Activated naive CD4-positive, alpha-beta T cell treated with anti-CD3 and anti-CD28 coated beads, Interleukin-2, amount 50 U/mL, for 24 hours (primary cell): ENCODE measurements at regions not wholly inside any gene's neighbourhood (a gene's known extent, or its start where the extent isn't known, plus 50 kb on each side); places are given as distances from the start of the nearest gene placed in this dataset.
"Not testable (repeated sequence)": the region's sequence is repeated elsewhere in the genome, so short reads cannot be mapped to it uniquely, and the experiment has no call there.

Experiments
- H3K27ac Mint-ChIP-seq: one replicate; pipeline ENCODE4 v1.8.0; 2021; ENCODE audit warnings: mild to moderate bottlenecking, mixed read lengths
- H3K27me3 Mint-ChIP-seq: one replicate; pipeline ENCODE4 v1.8.0; 2021; ENCODE audit warnings: mixed read lengths
- H3K36me3 Mint-ChIP-seq: one replicate; pipeline ENCODE4 v1.8.0; 2021; ENCODE audit warnings: mixed read lengths
- H3K4me1 Mint-ChIP-seq: one replicate; pipeline ENCODE4 v1.8.0; 2021; ENCODE audit warnings: mixed read lengths
- H3K4me3 Mint-ChIP-seq: one replicate; pipeline ENCODE4 v1.8.0; 2021; ENCODE audit warnings: mild to moderate bottlenecking, mixed read lengths
- H3K9me3 Mint-ChIP-seq: one replicate; pipeline ENCODE4 v1.8.0; 2021; ENCODE audit warnings: mixed read lengths

- Mint-ChIP-seq H3K9me3 (no peaks in the 10 kb centered on the region), H3K4me1 (no peaks in the 10 kb centered on the region)
Observed at GRCh38 chr22:47401976-47402770, 639.7 kb downstream of the TBC1D22A start.

GRCh38 chr22:47401592-47401898 lies 639.1 kb downstream of the TBC1D22A start:
- Mint-ChIP-seq H3K4me1 (no peaks in the 10 kb centered on the region), H3K4me3 (no peak overlapping the region), H3K9me3 (no peaks in the 10 kb centered on the region), H3K27me3 (peaks cover 5% of the 10 kb centered on the region), H3K27ac (no peak overlapping the region), H3K36me3 (no peaks in the 10 kb centered on the region)

More at GRCh38 chr22:47401976-47402770, 639.7 kb downstream of the TBC1D22A start:
- Mint-ChIP-seq H3K36me3 (no peaks in the 10 kb centered on the region), H3K27me3 (peaks cover 5% of the 10 kb centered on the region), H3K27ac (no peak overlapping the region), H3K4me3 (no peak overlapping the region)

GRCh38 chr22:47400701-47401591 lies 638.5 kb downstream of the TBC1D22A start:
- no peaks in the 10 kb centered on the region for H3K9me3 Mint-ChIP-seq
- H3K27ac Mint-ChIP-seq: no peak overlapping the region
- H3K36me3 Mint-ChIP-seq: no peaks in the 10 kb centered on the region
- peaks cover 5% of the 10 kb centered on the region for H3K27me3 Mint-ChIP-seq
- H3K4me3 Mint-ChIP-seq: no peak overlapping the region
- no peaks in the 10 kb centered on the region for H3K4me1 Mint-ChIP-seq

GRCh38 chr22:47400131-47400530 lies 637.7 kb downstream of the TBC1D22A start:
- not testable (repeated sequence) for H3K27me3 Mint-ChIP-seq, H3K9me3 Mint-ChIP-seq, H3K4me1 Mint-ChIP-seq, H3K27ac Mint-ChIP-seq, H3K36me3 Mint-ChIP-seq, H3K4me3 Mint-ChIP-seq

GRCh38 chr22:47398921-47399790 lies 636.7 kb downstream of the TBC1D22A start:
- H3K4me1 Mint-ChIP-seq: no peaks in the 10 kb centered on the region
- H3K9me3 Mint-ChIP-seq: no peaks in the 10 kb centered on the region
- H3K4me3 Mint-ChIP-seq: no peak overlapping the region
- no peak overlapping the region for H3K27ac Mint-ChIP-seq
- H3K27me3 Mint-ChIP-seq: peaks cover 5% of the 10 kb centered on the region
- H3K36me3 Mint-ChIP-seq: no peaks in the 10 kb centered on the region

GRCh38 chr22:47398491-47398890 lies 636.0 kb downstream of the TBC1D22A start:
- H3K27me3 Mint-ChIP-seq: peaks cover 5% of the 10 kb centered on the region
- no peaks in the 10 kb centered on the region for H3K36me3 Mint-ChIP-seq
- H3K27ac Mint-ChIP-seq: no peak overlapping the region
- no peaks in the 10 kb centered on the region for H3K9me3 Mint-ChIP-seq
- H3K4me1 Mint-ChIP-seq: no peaks in the 10 kb centered on the region
- H3K4me3 Mint-ChIP-seq: no peak overlapping the region

GRCh38 chr22:47397673-47398072 lies 635.2 kb downstream of the TBC1D22A start:
- H3K27ac Mint-ChIP-seq: no peak overlapping the region
- no peaks in the 10 kb centered on the region for H3K9me3 Mint-ChIP-seq
- H3K27me3 Mint-ChIP-seq: peaks cover under 1% of the 10 kb centered on the region
- no peaks in the 10 kb centered on the region for H3K36me3 Mint-ChIP-seq
- no peaks in the 10 kb centered on the region for H3K4me1 Mint-ChIP-seq
- no peak overlapping the region for H3K4me3 Mint-ChIP-seq

GRCh38 chr22:47396515-47396914 lies 634.1 kb downstream of the TBC1D22A start:
- no peak overlapping the region for H3K4me3 Mint-ChIP-seq
- H3K4me1 Mint-ChIP-seq: no peaks in the 10 kb centered on the region
- no peaks in the 10 kb centered on the region for H3K36me3 Mint-ChIP-seq
- no peaks in the 10 kb centered on the region for H3K9me3 Mint-ChIP-seq
- H3K27me3 Mint-ChIP-seq: no peaks in the 10 kb centered on the region
- no peak overlapping the region for H3K27ac Mint-ChIP-seq

- no peak overlapping the region for H3K4me3 Mint-ChIP-seq
- no peaks in the 10 kb centered on the region for H3K27me3 Mint-ChIP-seq
- no peaks in the 10 kb centered on the region for H3K4me1 Mint-ChIP-seq
- no peaks in the 10 kb centered on the region for H3K36me3 Mint-ChIP-seq
- no peaks in the 10 kb centered on the region for H3K9me3 Mint-ChIP-seq
- H3K27ac Mint-ChIP-seq: no peak overlapping the region
Observed at GRCh38 chr22:47396105-47396504, 633.7 kb downstream of the TBC1D22A start.

- Mint-ChIP-seq H3K4me1 (no peaks in the 10 kb centered on the region), H3K9me3 (no peaks in the 10 kb centered on the region)
Observed at GRCh38 chr22:47395481-47395880, 633.0 kb downstream of the TBC1D22A start.

GRCh38 chr22:47394504-47395440 lies 632.3 kb downstream of the TBC1D22A start:
- no peaks in the 10 kb centered on the region for H3K27me3 Mint-ChIP-seq
- H3K9me3 Mint-ChIP-seq: no peaks in the 10 kb centered on the region

More at GRCh38 chr22:47395481-47395880, 633.0 kb downstream of the TBC1D22A start:
- no peaks in the 10 kb centered on the region for H3K27me3 Mint-ChIP-seq
- no peak overlapping the region for H3K27ac Mint-ChIP-seq
- no peak overlapping the region for H3K4me3 Mint-ChIP-seq
- H3K36me3 Mint-ChIP-seq: no peaks in the 10 kb centered on the region

GRCh38 chr22:47393191-47393590 lies 630.7 kb downstream of the TBC1D22A start:
- H3K4me1 Mint-ChIP-seq: no peaks in the 10 kb centered on the region
- no peaks in the 10 kb centered on the region for H3K36me3 Mint-ChIP-seq
- no peak overlapping the region for H3K27ac Mint-ChIP-seq

More at GRCh38 chr22:47394504-47395440, 632.3 kb downstream of the TBC1D22A start:
- H3K27ac Mint-ChIP-seq: no peak overlapping the region
- H3K4me1 Mint-ChIP-seq: no peaks in the 10 kb centered on the region
- H3K4me3 Mint-ChIP-seq: no peak overlapping the region
- H3K36me3 Mint-ChIP-seq: no peaks in the 10 kb centered on the region

GRCh38 chr22:47392729-47393128 lies 630.3 kb downstream of the TBC1D22A start:
- Mint-ChIP-seq H3K27ac (no peak overlapping the region), H3K4me3 (no peak overlapping the region)

More at GRCh38 chr22:47393191-47393590, 630.7 kb downstream of the TBC1D22A start:
- H3K27me3 Mint-ChIP-seq: no peaks in the 10 kb centered on the region
- no peaks in the 10 kb centered on the region for H3K9me3 Mint-ChIP-seq
- H3K4me3 Mint-ChIP-seq: no peak overlapping the region

GRCh38 chr22:47392054-47392347 lies 629.6 kb downstream of the TBC1D22A start:
- Mint-ChIP-seq H3K9me3 (no peaks in the 10 kb centered on the region), H3K36me3 (no peaks in the 10 kb centered on the region), H3K4me1 (no peaks in the 10 kb centered on the region), H3K4me3 (no peak overlapping the region), H3K27ac (no peak overlapping the region), H3K27me3 (no peaks in the 10 kb centered on the region)

More at GRCh38 chr22:47392729-47393128, 630.3 kb downstream of the TBC1D22A start:
- no peaks in the 10 kb centered on the region for H3K27me3 Mint-ChIP-seq
- H3K9me3 Mint-ChIP-seq: no peaks in the 10 kb centered on the region
- no peaks in the 10 kb centered on the region for H3K36me3 Mint-ChIP-seq
- no peaks in the 10 kb centered on the region for H3K4me1 Mint-ChIP-seq
